Stimulated activated CD4-positive, alpha-beta T cell treated with anti-CD3 and anti-CD28 coated beads, Interleukin-1b, Interleukin-23, amount 100 ng/mL, for 48 hours (primary cell): ENCODE measurements at regions not wholly inside any gene's neighbourhood (a gene's known extent, or its start where the extent isn't known, plus 50 kb on each side); places are given as distances from the start of the nearest gene placed in this dataset.
"Not testable (repeated sequence)": the region's sequence is repeated elsewhere in the genome, so short reads cannot be mapped to it uniquely, and the experiment has no call there.

ENCODE experiments used
- DNase-seq: peaks from one replicate; pipeline ENCODE4 v3.0.0-alpha.2; 2020

- no peak for DNase-seq
Observed at GRCh38 chr20:51305316-51306052, 237.0 kb downstream of the NFATC2 start.

- DNase-seq = no peak
Observed at GRCh38 chr20:51303731-51304670, 238.5 kb downstream of the NFATC2 start.

- no peak for DNase-seq
Observed at GRCh38 chr20:51301026-51301425, 241.5 kb downstream of the NFATC2 start.

GRCh38 chr20:51300104-51300503 lies 242.4 kb downstream of the NFATC2 start:
- no peak for DNase-seq

- DNase-seq = no peak
Observed at GRCh38 chr20:51299413-51299812, 243.1 kb downstream of the NFATC2 start.

GRCh38 chr20:51298141-51298749 lies 244.3 kb downstream of the NFATC2 start:
- DNase-seq = no peak

- no peak for DNase-seq
Observed at GRCh38 chr20:51287628-51288413, 254.7 kb downstream of the NFATC2 start.

GRCh38 chr20:51286758-51287157 lies 255.8 kb downstream of the NFATC2 start:
- DNase-seq = no peak

- no peak for DNase-seq
Observed at GRCh38 chr20:51285684-51286083, 256.8 kb downstream of the NFATC2 start.

GRCh38 chr20:51284871-51285270 lies 257.6 kb downstream of the NFATC2 start:
- DNase-seq = no peak

GRCh38 chr20:51284176-51284575 lies 258.3 kb downstream of the NFATC2 start:
- DNase-seq = no peak

- no peak for DNase-seq
Observed at GRCh38 chr20:51281521-51281920, 258.6 kb upstream of the KCNG1 start.

GRCh38 chr20:51280047-51280446 lies 257.1 kb upstream of the KCNG1 start:
- DNase-seq = no peak

- no peak for DNase-seq
Observed at GRCh38 chr20:51277961-51278360, 255.1 kb upstream of the KCNG1 start.

GRCh38 chr20:51276296-51276695 lies 253.4 kb upstream of the KCNG1 start:
- DNase-seq = no peak

GRCh38 chr20:51275826-51276225 lies 252.9 kb upstream of the KCNG1 start:
- DNase-seq = no peak

- no peak for DNase-seq
Observed at GRCh38 chr20:51275181-51275580, 252.3 kb upstream of the KCNG1 start.

- no peak for DNase-seq
Observed at GRCh38 chr20:51272401-51272800, 249.5 kb upstream of the KCNG1 start.

GRCh38 chr20:51271931-51272330 lies 249.0 kb upstream of the KCNG1 start:
- DNase-seq = no peak

- not testable (repeated sequence) for DNase-seq
Observed at GRCh38 chr20:51271289-51271688, 248.4 kb upstream of the KCNG1 start.

GRCh38 chr20:51269671-51270070 lies 246.8 kb upstream of the KCNG1 start:
- no peak for DNase-seq

GRCh38 chr20:51267679-51268078 lies 244.8 kb upstream of the KCNG1 start:
- no peak for DNase-seq

- DNase-seq = no peak
Observed at GRCh38 chr20:51266353-51266752, 243.4 kb upstream of the KCNG1 start.
